ENCODE measurements at regions not wholly inside any gene's neighbourhood (a gene's known extent, or its start where the extent isn't known, plus 50 kb on each side); places are given as distances from the start of the nearest gene placed in this dataset.

DNA sequence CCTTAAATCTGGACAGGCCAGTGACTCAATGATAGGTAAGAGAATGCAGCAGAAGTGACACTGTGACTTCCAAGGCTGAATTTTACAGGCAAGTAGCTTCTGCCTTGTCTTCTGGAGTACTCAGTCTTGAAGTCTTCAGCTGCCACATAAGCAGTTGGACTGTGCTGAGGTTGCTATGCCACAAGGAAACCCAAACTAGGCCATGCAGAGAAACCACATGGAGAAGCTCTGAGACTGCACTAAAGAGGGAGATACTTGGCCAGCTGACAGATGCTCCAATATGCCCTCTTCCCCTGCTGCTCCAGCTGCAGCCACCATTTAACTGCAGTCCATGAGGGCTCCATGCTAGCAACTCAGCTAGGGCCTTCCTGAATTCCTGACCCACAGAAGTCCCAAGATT, 119.4 kb upstream of the GADL1 start:
- no peak overlapping the region for H3K9ac ChIP-seq (ENCODE audit: low read length)
- no peak overlapping the region for H3K4me3 ChIP-seq (ENCODE audit: insufficient read depth in 1 of 2, low read depth in 1 of 2, low read length in 2 of 2)
- no peak overlapping the region for H3K14ac ChIP-seq (ENCODE audit: low read length in 2 of 2)
- H2BK15ac ChIP-seq (ENCODE audit: low read depth, poor library complexity, severe bottlenecking): no peak overlapping the region
- H4K91ac ChIP-seq (ENCODE audit: low read length): no peak overlapping the region
- H3K79me1 ChIP-seq (replicated peaks; ENCODE audit: low read length, poor library complexity, severe bottlenecking): no peaks in the 10 kb centered on the region
- DNase-seq: no peak
- no peak overlapping the region for H2AFZ ChIP-seq (ENCODE audit: low read depth, low read length)
- peak overlapping the region in 1 of 2 experiments; percentile 18 for H3K23ac ChIP-seq (ENCODE audit: low read length in 2 of 2)
- no peaks in the 10 kb centered on the region for H3K27me3 ChIP-seq (ENCODE audit: control insufficient read depth in 1 of 2, insufficient read depth in 1 of 2, low read length in 2 of 2)
- H3K36me3 ChIP-seq (ENCODE audit: control insufficient read depth in 1 of 2, insufficient read depth in 2 of 2, low read depth in 1 of 2, low read length in 2 of 2): no peaks in the 10 kb centered on the region
- no peaks in the 10 kb centered on the region for H3K4me1 ChIP-seq (ENCODE audit: control insufficient read depth, insufficient read depth, low read depth, low read length)
- no peak overlapping the region for H3K4ac ChIP-seq (ENCODE audit: low read depth in 1 of 2, low read length in 2 of 2)
- H3K18ac ChIP-seq (ENCODE audit: low read depth in 1 of 2, low read length in 2 of 2): no peak overlapping the region
- no peak overlapping the region for H2BK12ac ChIP-seq (ENCODE audit: low read length in 2 of 2)
- H3K27ac ChIP-seq (ENCODE audit: low read length, poor library complexity, severe bottlenecking): no peak overlapping the region
- no peak overlapping the region for H2BK120ac ChIP-seq (ENCODE audit: low read depth, low read length)
- H3K9me3 ChIP-seq (ENCODE audit: control insufficient read depth, low read length): peaks cover 8% of the 10 kb centered on the region
- no peak overlapping the region for H4K8ac ChIP-seq (ENCODE audit: low read length)
- H2BK5ac ChIP-seq (ENCODE audit: low read depth, low read length, poor library complexity, severe bottlenecking): no peak overlapping the region
- H2AK5ac ChIP-seq (ENCODE audit: low read length, severe bottlenecking): no peak overlapping the region
- H3K4me2 ChIP-seq (ENCODE audit: low read length, poor library complexity, severe bottlenecking): no peak overlapping the region

DNA sequence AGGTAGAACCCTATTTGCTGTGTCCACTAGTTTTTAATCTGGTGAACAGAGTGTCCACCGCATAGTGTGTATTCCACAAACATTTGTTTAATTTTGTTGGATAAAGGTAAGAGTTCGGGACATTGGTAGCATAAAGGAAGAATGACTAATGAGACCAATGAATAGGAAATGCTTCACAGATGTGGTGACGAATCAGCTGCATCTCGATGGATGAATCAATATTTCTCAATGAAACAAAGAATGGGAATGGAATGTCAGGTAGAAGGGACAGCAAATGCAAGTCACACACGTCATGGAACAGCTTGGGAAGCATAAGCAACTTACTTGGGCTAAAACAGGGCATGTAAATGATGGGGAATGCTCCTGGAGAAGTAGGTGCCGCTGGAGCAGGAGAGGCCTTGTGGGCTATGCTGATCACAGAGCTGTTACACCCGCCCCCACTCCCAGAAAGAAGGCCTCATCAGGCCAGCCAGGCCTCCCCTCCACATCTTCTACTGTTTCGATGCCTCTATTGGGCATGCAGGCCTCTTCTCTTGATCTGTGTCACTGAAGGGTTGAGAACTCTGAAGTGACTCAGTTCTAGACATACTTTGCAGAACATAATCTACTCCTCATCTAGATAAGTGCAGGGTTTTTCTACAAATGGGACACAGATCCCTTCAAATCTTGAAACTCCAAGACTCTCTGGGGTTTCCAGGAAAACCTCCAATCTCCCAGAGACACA, 120.0 kb upstream of the GADL1 start:
- Histone ChIP-seq H3K9me3 (ENCODE audit: control insufficient read depth, low read length) (peaks cover 8% of the 10 kb centered on the region), H2BK15ac (ENCODE audit: low read depth, poor library complexity, severe bottlenecking) (no peak overlapping the region), H3K27ac (ENCODE audit: low read length, poor library complexity, severe bottlenecking) (no peak overlapping the region), H3K18ac (ENCODE audit: low read depth in 1 of 2, low read length in 2 of 2) (peak overlapping the region in 1 of 2 experiments; percentile 33), H2BK5ac (ENCODE audit: low read depth, low read length, poor library complexity, severe bottlenecking) (no peak overlapping the region), H2BK120ac (ENCODE audit: low read depth, low read length) (peak overlapping the region; percentile 5), H3K9ac (ENCODE audit: low read length) (no peak overlapping the region), H3K27me3 (ENCODE audit: control insufficient read depth in 1 of 2, insufficient read depth in 1 of 2, low read length in 2 of 2) (no peaks in the 10 kb centered on the region), H3K23ac (ENCODE audit: low read length in 2 of 2) (no peak overlapping the region), H2BK12ac (ENCODE audit: low read length in 2 of 2) (no peak overlapping the region), H2AK5ac (ENCODE audit: low read length, severe bottlenecking) (no peak overlapping the region), H3K4me2 (ENCODE audit: low read length, poor library complexity, severe bottlenecking) (no peak overlapping the region), H3K4me1 (ENCODE audit: control insufficient read depth, insufficient read depth, low read depth, low read length) (no peaks in the 10 kb centered on the region), H4K91ac (ENCODE audit: low read length) (peak overlapping the region; percentile 27), H3K14ac (ENCODE audit: low read length in 2 of 2) (no peak overlapping the region), H3K79me1 (replicated peaks; ENCODE audit: low read length, poor library complexity, severe bottlenecking) (no peaks in the 10 kb centered on the region), H4K8ac (ENCODE audit: low read length) (peak overlapping the region; percentile 49), H2AFZ (ENCODE audit: low read depth, low read length) (no peak overlapping the region), H3K4ac (ENCODE audit: low read depth in 1 of 2, low read length in 2 of 2) (no peak overlapping the region), H3K4me3 (ENCODE audit: insufficient read depth in 1 of 2, low read depth in 1 of 2, low read length in 2 of 2) (no peak overlapping the region), H3K36me3 (ENCODE audit: control insufficient read depth in 1 of 2, insufficient read depth in 2 of 2, low read depth in 1 of 2, low read length in 2 of 2) (no peaks in the 10 kb centered on the region)
- WGBS: 79% methylated on average over 7 of the region's 8 CpGs
- DNase-seq: no peak

DNA sequence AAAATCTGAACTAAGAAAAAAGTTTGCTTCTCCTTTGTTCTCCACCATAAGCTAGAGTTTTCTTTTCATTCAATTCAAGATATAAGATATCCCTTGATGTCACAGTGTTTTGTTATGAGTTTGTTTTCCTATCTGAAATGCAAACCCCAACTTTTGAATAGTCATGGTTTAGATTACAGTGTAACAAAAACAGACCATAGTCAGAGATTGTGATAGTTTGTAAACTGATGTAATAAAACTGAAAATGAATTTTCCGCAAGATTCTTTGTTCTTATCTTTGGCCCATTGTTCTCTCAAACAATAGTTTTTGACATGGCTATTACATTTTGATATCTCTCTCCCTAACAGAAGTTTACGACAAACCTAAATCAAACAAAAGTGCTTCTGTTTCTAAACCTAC, 121.7 kb upstream of the GADL1 start:
- DNase-seq: no peak
- Histone ChIP-seq H3K4me2 (ENCODE audit: low read length, poor library complexity, severe bottlenecking) (no peak overlapping the region), H3K79me1 (replicated peaks; ENCODE audit: low read length, poor library complexity, severe bottlenecking) (no peaks in the 10 kb centered on the region), H3K4ac (ENCODE audit: low read depth in 1 of 2, low read length in 2 of 2) (no peak overlapping the region), H2BK15ac (ENCODE audit: low read depth, poor library complexity, severe bottlenecking) (no peak overlapping the region), H2BK12ac (ENCODE audit: low read length in 2 of 2) (no peak overlapping the region), H3K27me3 (ENCODE audit: control insufficient read depth in 1 of 2, insufficient read depth in 1 of 2, low read length in 2 of 2) (no peaks in the 10 kb centered on the region), H4K91ac (ENCODE audit: low read length) (no peak overlapping the region), H2AFZ (ENCODE audit: low read depth, low read length) (no peak overlapping the region), H3K9me3 (ENCODE audit: control insufficient read depth, low read length) (peaks cover 8% of the 10 kb centered on the region), H3K9ac (ENCODE audit: low read length) (no peak overlapping the region), H4K8ac (ENCODE audit: low read length) (no peak overlapping the region), H2BK5ac (ENCODE audit: low read depth, low read length, poor library complexity, severe bottlenecking) (no peak overlapping the region), H3K36me3 (ENCODE audit: control insufficient read depth in 1 of 2, insufficient read depth in 2 of 2, low read depth in 1 of 2, low read length in 2 of 2) (no peaks in the 10 kb centered on the region), H2AK5ac (ENCODE audit: low read length, severe bottlenecking) (no peak overlapping the region), H2BK120ac (ENCODE audit: low read depth, low read length) (no peak overlapping the region), H3K23ac (ENCODE audit: low read length in 2 of 2) (no peak overlapping the region), H3K27ac (ENCODE audit: low read length, poor library complexity, severe bottlenecking) (no peak overlapping the region), H3K18ac (ENCODE audit: low read depth in 1 of 2, low read length in 2 of 2) (no peak overlapping the region), H3K14ac (ENCODE audit: low read length in 2 of 2) (no peak overlapping the region), H3K4me1 (ENCODE audit: control insufficient read depth, insufficient read depth, low read depth, low read length) (no peaks in the 10 kb centered on the region), H3K4me3 (ENCODE audit: insufficient read depth in 1 of 2, low read depth in 1 of 2, low read length in 2 of 2) (no peak overlapping the region)
- no CpG with 5 or more reads among the region's 2 CpGs for WGBS

- no peak overlapping the region for H3K27ac ChIP-seq (ENCODE audit: low read length, poor library complexity, severe bottlenecking)
- H2BK120ac ChIP-seq (ENCODE audit: low read depth, low read length): no peak overlapping the region
- no peak overlapping the region for H2AFZ ChIP-seq (ENCODE audit: low read depth, low read length)
- H4K8ac ChIP-seq (ENCODE audit: low read length): no peak overlapping the region
- H3K18ac ChIP-seq (ENCODE audit: low read depth in 1 of 2, low read length in 2 of 2): no peak overlapping the region
- no peaks in the 10 kb centered on the region for H3K27me3 ChIP-seq (ENCODE audit: control insufficient read depth in 1 of 2, insufficient read depth in 1 of 2, low read length in 2 of 2)
- no peak overlapping the region for H3K4me2 ChIP-seq (ENCODE audit: low read length, poor library complexity, severe bottlenecking)
- no peaks in the 10 kb centered on the region for H3K79me1 ChIP-seq (replicated peaks; ENCODE audit: low read length, poor library complexity, severe bottlenecking)
- no peak overlapping the region for H3K14ac ChIP-seq (ENCODE audit: low read length in 2 of 2)
- no peak overlapping the region for H2BK5ac ChIP-seq (ENCODE audit: low read depth, low read length, poor library complexity, severe bottlenecking)
- H3K9ac ChIP-seq (ENCODE audit: low read length): no peak overlapping the region
- H3K4me3 ChIP-seq (ENCODE audit: insufficient read depth in 1 of 2, low read depth in 1 of 2, low read length in 2 of 2): no peak overlapping the region
- no peak for DNase-seq
- peaks cover 11% of the 10 kb centered on the region for H3K9me3 ChIP-seq (ENCODE audit: control insufficient read depth, low read length)
- no peak overlapping the region for H2AK5ac ChIP-seq (ENCODE audit: low read length, severe bottlenecking)
- no peaks in the 10 kb centered on the region for H3K4me1 ChIP-seq (ENCODE audit: control insufficient read depth, insufficient read depth, low read depth, low read length)
- no peak overlapping the region for H2BK12ac ChIP-seq (ENCODE audit: low read length in 2 of 2)
- H3K23ac ChIP-seq (ENCODE audit: low read length in 2 of 2): no peak overlapping the region
- H4K91ac ChIP-seq (ENCODE audit: low read length): no peak overlapping the region
- no peak overlapping the region for H3K4ac ChIP-seq (ENCODE audit: low read depth in 1 of 2, low read length in 2 of 2)
- no peaks in the 10 kb centered on the region for H3K36me3 ChIP-seq (ENCODE audit: control insufficient read depth in 1 of 2, insufficient read depth in 2 of 2, low read depth in 1 of 2, low read length in 2 of 2)
- H2BK15ac ChIP-seq (ENCODE audit: low read depth, poor library complexity, severe bottlenecking): no peak overlapping the region
These were observed 128.3 kb upstream of the GADL1 start for GRCh38 chr3:31022716-31023115.
